ENCODE measurements at regions not wholly inside any gene's neighbourhood (a gene's known extent, or its start where the extent isn't known, plus 50 kb on each side); places are given as distances from the start of the nearest gene placed in this dataset.

GRCh38 chr2:19815746-19816145 is 86.0 kb downstream of the TTC32 start:
- Histone ChIP-seq H3K4me3 (no peak overlapping the region), H3K36me3 (no peaks in the 10 kb centered on the region), H3K4me1 (peaks cover 0 to 22% (median 3%) of the 10 kb centered on the region in 12 donors), H3K27ac (no peak overlapping the region), H3K27me3 (no peaks in the 10 kb centered on the region), H3K9me3 (no peaks in the 10 kb centered on the region)
- TF ChIP-seq CTCF (IDR thresholded peaks at IDR 0.05) (no peak), POLR2A (IDR thresholded peaks at IDR 0.05) (no peak)
- WGBS, 4 donors: 45 to 61% (median 48%) methylated on average over 1 of the region's 1 CpG
- intact Hi-C loops (cut with DNase I): no loop called here
- DNase-seq (no peak), ATAC-seq (no peak)

- DNase-seq: no peak
- intact Hi-C loops (cut with DNase I): no loop called here
- 47 to 77% (median 51%) methylated on average over 5 of the region's 5 CpGs for WGBS, 4 donors
These were observed 89.6 kb downstream of the TTC32 start for GRCh38 chr2:19812166-19812565.

GRCh38 chr2:19811186-19811585 is 90.6 kb downstream of the TTC32 start:
- H3K36me3 ChIP-seq: no peaks in the 10 kb centered on the region
- WGBS, 4 donors: 91 to 98% (median 95%) methylated on average over 6 of the region's 6 CpGs
- DNase-seq (no peak), ATAC-seq (no peak)
- intact Hi-C loops (cut with DNase I): no loop called here
- no peak overlapping the region for H3K4me3 ChIP-seq
- H3K9me3 ChIP-seq: no peaks in the 10 kb centered on the region
- no peak overlapping the region for H3K27ac ChIP-seq
- TF ChIP-seq CTCF (IDR thresholded peaks at IDR 0.05): no peak
- no peak for TF ChIP-seq POLR2A (IDR thresholded peaks at IDR 0.05)
- H3K27me3 ChIP-seq: no peaks in the 10 kb centered on the region
- H3K4me1 ChIP-seq: peaks cover 0 to 27% (median 0%) of the 10 kb centered on the region in 12 donors

More at GRCh38 chr2:19812166-19812565, 89.6 kb downstream of the TTC32 start:
- TF ChIP-seq POLR2A (IDR thresholded peaks at IDR 0.05) (no peak), CTCF (IDR thresholded peaks at IDR 0.05) (no peak)
- no peaks in the 10 kb centered on the region for H3K36me3 ChIP-seq
- no peak overlapping the region for H3K27ac ChIP-seq
- no peaks in the 10 kb centered on the region for H3K9me3 ChIP-seq
- H3K27me3 ChIP-seq: no peaks in the 10 kb centered on the region
- peaks cover 0 to 20% (median 0%) of the 10 kb centered on the region in 12 donors for H3K4me1 ChIP-seq
- H3K4me3 ChIP-seq: no peak overlapping the region
- peak; percentile 35 to 60 (median 58) for ATAC-seq

GRCh38 chr2:19810637-19811036 is 91.1 kb downstream of the TTC32 start:
- H3K36me3 ChIP-seq: no peaks in the 10 kb centered on the region
- DNase-seq (peak in 4 of 5 donors; percentile 20 to 76 (median 47)), ATAC-seq (peak; percentile 63 to 85 (median 79))
- H3K9me3 ChIP-seq: no peaks in the 10 kb centered on the region
- intact Hi-C loops (cut with DNase I): no loop called here
- 72 to 86% (median 80%) methylated on average over 2 of the region's 2 CpGs for WGBS, 4 donors
- H3K27ac ChIP-seq: peak overlapping the region in 1 of 12 donors; percentile 17
- TF ChIP-seq CTCF (IDR thresholded peaks at IDR 0.05) (no peak), POLR2A (IDR thresholded peaks at IDR 0.05) (no peak)
- H3K27me3 ChIP-seq: no peaks in the 10 kb centered on the region
- no peak overlapping the region for H3K4me3 ChIP-seq
- peaks cover 0 to 27% (median 0%) of the 10 kb centered on the region in 12 donors for H3K4me1 ChIP-seq
